ENCODE measurements at regions not wholly inside any gene's neighbourhood (a gene's known extent, or its start where the extent isn't known, plus 50 kb on each side); places are given as distances from the start of the nearest gene placed in this dataset.
A peak's percentile ranks its signal among the peaks of the same experiment; 100 is the strongest.

GRCh38 chr4:100970414-100970813 is 376.9 kb downstream of the PPP3CA start:
- no peak for DNase-seq

GRCh38 chr4:100969925-100970324 is 377.4 kb downstream of the PPP3CA start:
- no peak for DNase-seq

GRCh38 chr4:100968046-100968445 is 379.3 kb downstream of the PPP3CA start:
- no peak for DNase-seq

- DNase-seq: no peak
These were observed 383.7 kb downstream of the PPP3CA start for GRCh38 chr4:100963627-100964026.

- DNase-seq: no peak
These were observed 384.6 kb downstream of the PPP3CA start for GRCh38 chr4:100962698-100963097.

GRCh38 chr4:100960232-100960631 is 387.1 kb downstream of the PPP3CA start:
- DNase-seq: no peak

- DNase-seq: no peak
These were observed 393.3 kb downstream of the PPP3CA start for GRCh38 chr4:100954046-100954445.

- no peak for DNase-seq
These were observed 393.7 kb downstream of the PPP3CA start for GRCh38 chr4:100953616-100954015.

- no peak for DNase-seq
These were observed 394.7 kb downstream of the PPP3CA start for GRCh38 chr4:100952590-100952989.

GRCh38 chr4:100949350-100949935 is 397.9 kb downstream of the PPP3CA start:
- DNase-seq: no peak

GRCh38 chr4:100948911-100949310 is 398.4 kb downstream of the PPP3CA start:
- DNase-seq: no peak

- DNase-seq: no peak
These were observed 401.5 kb downstream of the PPP3CA start for GRCh38 chr4:100945789-100946188.

- no peak for DNase-seq
These were observed 408.6 kb downstream of the PPP3CA start for GRCh38 chr4:100938698-100939097.

GRCh38 chr4:100936661-100937375 is 410.5 kb downstream of the PPP3CA start:
- DNase-seq: no peak

- peak; percentile 36 for DNase-seq
These were observed 412.2 kb downstream of the PPP3CA start for GRCh38 chr4:100935090-100935489.

GRCh38 chr4:100933628-100934027 is 413.7 kb downstream of the PPP3CA start:
- DNase-seq: no peak

- DNase-seq: no peak
These were observed 411.9 kb upstream of the EMCN start for GRCh38 chr4:100929758-100930157.

GRCh38 chr4:100929135-100929534 is 411.3 kb upstream of the EMCN start:
- DNase-seq: no peak

- DNase-seq: no peak
These were observed 408.4 kb upstream of the EMCN start for GRCh38 chr4:100926039-100926717.

GRCh38 chr4:100913685-100914084 is 395.9 kb upstream of the EMCN start:
- DNase-seq: no peak

GRCh38 chr4:100908540-100908939 is 390.7 kb upstream of the EMCN start:
- no peak for DNase-seq

- peak; percentile 11 for DNase-seq
These were observed 389.9 kb upstream of the EMCN start for GRCh38 chr4:100907465-100908454.

GRCh38 chr4:100906973-100907372 is 389.2 kb upstream of the EMCN start:
- DNase-seq: no peak

Measured in hematopoietic multipotent progenitor cell treated with erythropoietin and hydrocortisone succinate and interleukin-3 and kit ligand, for 4 days (in vitro differentiated cells).